ENCODE measurements at regions not wholly inside any gene's neighbourhood (a gene's known extent, or its start where the extent isn't known, plus 50 kb on each side); places are given as distances from the start of the nearest gene placed in this dataset.
A peak's percentile ranks its signal among the peaks of the same experiment; 100 is the strongest.

- peak; percentile 77 for DNase-seq
Measured at GRCh38 chr6:133697666-133698065, 191.2 kb upstream of the TCF21 start.

GRCh38 chr6:133698272-133698671 lies 190.6 kb upstream of the TCF21 start:
- no peak for DNase-seq

GRCh38 chr6:133699741-133700385 lies 189.1 kb upstream of the TCF21 start:
- no peak for DNase-seq

- peak; percentile 22 for DNase-seq
Measured at GRCh38 chr6:133701633-133702331, 187.1 kb upstream of the TCF21 start.

GRCh38 chr6:133704371-133704770 lies 184.5 kb upstream of the TCF21 start:
- DNase-seq: peak; percentile 56

GRCh38 chr6:133705066-133705465 lies 183.8 kb upstream of the TCF21 start:
- peak; percentile 91 for DNase-seq

GRCh38 chr6:133705731-133706130 lies 183.2 kb upstream of the TCF21 start:
- peak; percentile 74 for DNase-seq

- peak; percentile 97 for DNase-seq
Measured at GRCh38 chr6:133707456-133707855, 181.5 kb upstream of the TCF21 start.

GRCh38 chr6:133710826-133711225 lies 178.1 kb upstream of the TCF21 start:
- DNase-seq: no peak

- no peak for DNase-seq
Measured at GRCh38 chr6:133715270-133715669, 173.6 kb upstream of the TCF21 start.

- peak; percentile 82 for DNase-seq
Measured at GRCh38 chr6:133724726-133725125, 164.2 kb upstream of the TCF21 start.

GRCh38 chr6:133726188-133726587 lies 162.7 kb upstream of the TCF21 start:
- no peak for DNase-seq

GRCh38 chr6:133730881-133731280 lies 158.0 kb upstream of the TCF21 start:
- DNase-seq: peak; percentile 22

GRCh38 chr6:133740218-133740617 lies 148.7 kb upstream of the TCF21 start:
- DNase-seq: no peak

- DNase-seq: no peak
Measured at GRCh38 chr6:133740816-133741215, 148.1 kb upstream of the TCF21 start.

GRCh38 chr6:133741375-133741861 lies 147.5 kb upstream of the TCF21 start:
- no peak for DNase-seq

GRCh38 chr6:133743621-133744020 lies 145.3 kb upstream of the TCF21 start:
- no peak for DNase-seq

- DNase-seq: no peak
Measured at GRCh38 chr6:133746417-133746770, 142.5 kb upstream of the TCF21 start.

- DNase-seq: no peak
Measured at GRCh38 chr6:133748628-133749027, 140.3 kb upstream of the TCF21 start.

GRCh38 chr6:133749427-133749826 lies 139.5 kb upstream of the TCF21 start:
- DNase-seq: no peak

- DNase-seq: no peak
Measured at GRCh38 chr6:133752129-133752528, 136.8 kb upstream of the TCF21 start.

- no peak for DNase-seq
Measured at GRCh38 chr6:133753756-133754155, 135.2 kb upstream of the TCF21 start.

- DNase-seq: no peak
Measured at GRCh38 chr6:133754298-133754697, 134.6 kb upstream of the TCF21 start.

GRCh38 chr6:133756078-133756695 lies 132.7 kb upstream of the TCF21 start:
- peak; percentile 65 for DNase-seq

All from fibroblast of skin of abdomen (primary cell).